Epidermal melanocyte (primary cell): ENCODE measurements at regions not wholly inside any gene's neighbourhood (a gene's known extent, or its start where the extent isn't known, plus 50 kb on each side); places are given as distances from the start of the nearest gene placed in this dataset.

Source experiments
- DNase-seq: peaks from one replicate; pipeline ENCODE4 v3.0.0; 2011; ENCODE audit warnings: low spot score; ENCODE audit not compliant: insufficient read length

DNA sequence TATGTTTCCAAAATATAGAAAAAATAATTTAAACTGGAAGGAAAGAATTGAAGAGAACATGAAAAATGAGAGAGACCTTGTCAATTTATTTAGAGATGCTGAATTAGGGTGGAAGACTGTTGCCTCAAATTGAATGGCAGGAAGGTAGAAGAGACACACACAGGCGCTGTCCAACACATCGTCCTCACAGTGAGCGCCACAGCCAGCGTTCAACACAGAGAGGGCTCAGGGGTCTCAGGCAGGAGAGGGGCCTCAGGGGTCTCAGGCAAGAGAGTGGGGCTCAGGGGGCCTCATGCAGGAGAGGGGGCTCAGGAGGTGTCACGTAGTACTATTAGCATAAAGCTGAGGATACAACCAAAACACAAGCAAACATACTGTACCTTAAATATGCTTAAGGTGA is 65.7 kb downstream of the TMEM18 start:
- DNase-seq, result no peak

DNA sequence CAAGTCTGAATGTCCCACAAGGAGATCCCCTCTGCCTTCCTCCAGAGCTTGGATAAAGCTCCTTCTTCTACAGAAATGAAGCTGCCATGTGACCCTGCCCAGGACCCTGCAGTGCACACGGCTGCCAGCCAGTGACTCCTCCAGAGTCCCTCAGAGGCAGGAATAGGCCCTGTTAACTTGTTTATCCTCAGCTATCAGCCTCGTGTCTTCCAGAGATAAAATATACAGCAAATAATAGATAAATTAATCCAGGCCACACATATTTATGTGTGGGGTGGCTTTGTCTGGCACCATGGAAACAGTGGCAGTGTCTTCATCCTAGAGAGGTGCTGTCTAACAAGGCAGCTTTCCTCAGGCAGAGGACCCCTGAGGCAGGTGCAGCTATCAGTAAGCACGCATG is 66.7 kb downstream of the TMEM18 start:
- DNase-seq, result no peak

- no peak for DNase-seq
These were observed 67.3 kb downstream of the TMEM18 start for GRCh38 chr2:609881-610280.

GRCh38 chr2:609449-609848 is 67.8 kb downstream of the TMEM18 start:
- DNase-seq, result no peak

GRCh38 chr2:608711-609110 is 68.5 kb downstream of the TMEM18 start:
- no peak for DNase-seq

DNA sequence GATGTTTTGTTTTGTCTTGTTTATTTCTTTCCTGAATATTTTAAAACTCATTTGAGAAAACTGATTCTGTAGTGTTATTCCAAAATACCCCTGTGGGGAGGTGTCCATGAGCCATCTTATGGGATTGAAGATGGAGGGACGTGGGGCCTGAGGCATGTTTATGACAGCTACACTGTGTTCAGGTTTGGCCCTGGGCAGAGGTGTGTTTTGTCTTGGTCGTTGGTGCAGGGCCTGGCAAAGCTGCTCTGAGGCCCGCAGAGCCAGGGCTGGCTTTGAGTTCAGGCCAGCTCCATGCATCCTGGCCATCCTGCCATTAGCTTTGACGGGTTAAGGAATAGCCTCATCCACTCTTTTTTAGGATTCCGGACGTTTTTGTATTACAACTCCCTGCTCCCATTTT is 68.9 kb downstream of the TMEM18 start:
- no peak for DNase-seq

- no peak for DNase-seq
These were observed 69.5 kb downstream of the TMEM18 start for GRCh38 chr2:607709-608108.

DNA sequence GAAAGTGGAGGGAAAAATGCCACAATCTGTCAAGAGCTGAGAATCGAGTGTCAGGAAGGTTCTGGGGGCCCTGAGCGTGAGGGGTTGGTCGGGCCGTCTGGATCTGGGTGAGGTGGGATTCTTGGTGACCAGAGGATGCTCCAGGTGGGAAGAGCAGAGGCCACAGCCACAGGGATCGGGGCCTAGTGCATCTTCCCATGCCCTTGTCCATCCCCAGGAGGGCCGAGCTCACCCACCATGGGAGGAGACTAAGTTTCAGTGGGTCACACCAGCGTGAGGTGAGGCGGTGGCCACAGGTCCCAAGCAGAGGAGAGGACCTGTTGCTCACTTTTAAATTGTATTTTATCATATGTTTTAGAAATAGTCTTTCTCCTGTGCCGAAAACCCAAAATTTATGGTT is 70.0 kb downstream of the TMEM18 start:
- no peak for DNase-seq

DNA sequence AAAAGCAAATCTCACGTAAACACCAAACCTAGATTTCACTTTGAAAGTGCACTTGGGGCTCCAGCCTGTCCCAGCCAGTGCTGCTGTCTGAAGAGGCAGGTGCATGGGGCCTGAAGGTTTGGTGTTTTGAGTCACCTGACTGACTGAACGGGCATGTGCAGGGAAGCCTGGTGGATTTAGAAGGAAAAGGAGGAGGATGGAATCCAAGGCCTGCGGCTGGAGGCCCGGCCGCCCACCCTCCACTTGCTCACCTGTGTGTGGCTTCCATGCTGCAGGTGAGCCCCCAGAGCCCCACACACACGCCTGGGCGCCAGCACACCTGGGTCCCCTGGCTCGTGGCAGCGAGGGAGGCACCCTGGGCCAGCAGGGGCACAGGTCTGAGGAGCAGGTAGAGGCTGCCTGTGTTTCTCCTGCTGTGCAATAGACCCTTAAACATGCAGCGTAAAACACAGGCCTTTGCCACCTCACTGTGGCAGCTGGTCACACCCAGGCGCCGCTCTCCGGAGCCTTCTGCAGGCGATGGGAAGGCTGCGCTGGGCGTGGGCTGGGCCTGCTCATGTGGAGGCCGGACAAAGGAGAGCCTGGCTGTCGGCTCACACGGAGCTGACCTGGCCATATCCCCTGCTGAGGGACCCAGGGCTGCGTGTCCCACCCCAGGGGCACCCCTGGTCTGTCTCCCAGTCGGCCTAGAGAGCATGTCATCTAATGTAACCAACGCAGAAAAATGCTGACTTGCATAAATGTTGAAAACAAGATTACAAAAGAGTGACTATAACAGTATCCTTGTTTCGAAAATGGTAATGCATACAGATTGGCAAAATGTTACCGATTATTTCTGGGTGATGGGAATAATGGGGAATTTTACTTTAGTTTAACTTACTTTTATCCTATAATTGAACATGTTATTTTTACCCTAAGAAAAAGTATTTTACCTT is 71.3 kb downstream of the TMEM18 start:
- no peak for DNase-seq

- no peak for DNase-seq
These were observed 72.2 kb downstream of the TMEM18 start for GRCh38 chr2:604854-605524.

DNA sequence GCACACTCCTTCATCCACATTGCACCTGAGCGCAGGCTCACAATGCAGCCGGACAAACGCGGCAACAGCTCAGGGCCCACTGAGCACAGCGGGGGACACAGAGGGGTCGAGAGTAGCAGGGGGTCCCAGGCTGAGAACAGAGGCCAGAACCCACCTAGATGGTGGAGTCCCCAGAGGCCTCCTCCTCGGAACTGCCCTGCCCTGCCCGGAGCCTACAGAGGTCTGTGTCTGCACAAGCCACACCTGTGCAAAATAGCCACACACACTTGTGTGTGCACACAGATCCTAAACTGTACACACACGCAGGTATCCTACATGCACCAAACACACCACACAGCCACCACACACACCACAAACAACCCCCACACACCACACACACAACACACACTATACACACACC is 72.8 kb downstream of the TMEM18 start:
- no peak for DNase-seq

GRCh38 chr2:603869-604268 is 73.3 kb downstream of the TMEM18 start:
- no peak for DNase-seq

DNA sequence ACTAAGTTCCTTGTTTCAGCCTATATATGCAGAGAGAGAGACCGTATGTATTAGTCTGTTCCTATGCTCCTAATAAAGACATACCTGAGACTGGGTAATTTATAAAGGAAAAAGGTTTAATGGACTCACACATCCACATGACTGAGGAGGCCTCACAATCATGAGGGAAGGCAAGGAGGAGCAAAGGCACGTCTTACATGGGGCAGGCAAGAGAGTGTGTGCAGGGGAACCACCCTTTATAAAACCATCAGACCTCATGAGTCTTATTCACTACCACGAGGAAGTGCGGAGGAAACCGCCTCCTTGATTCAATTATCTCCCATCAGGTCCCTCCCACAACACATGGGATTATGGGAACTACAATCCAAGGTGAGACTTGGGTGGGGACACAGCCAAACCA is 73.8 kb downstream of the TMEM18 start:
- no peak for DNase-seq

GRCh38 chr2:602571-603359 is 74.4 kb downstream of the TMEM18 start:
- DNase-seq, result no peak

- DNase-seq, result no peak
These were observed 75.3 kb downstream of the TMEM18 start for GRCh38 chr2:601806-602455.

GRCh38 chr2:601387-601698 is 75.9 kb downstream of the TMEM18 start:
- DNase-seq, result no peak

DNA sequence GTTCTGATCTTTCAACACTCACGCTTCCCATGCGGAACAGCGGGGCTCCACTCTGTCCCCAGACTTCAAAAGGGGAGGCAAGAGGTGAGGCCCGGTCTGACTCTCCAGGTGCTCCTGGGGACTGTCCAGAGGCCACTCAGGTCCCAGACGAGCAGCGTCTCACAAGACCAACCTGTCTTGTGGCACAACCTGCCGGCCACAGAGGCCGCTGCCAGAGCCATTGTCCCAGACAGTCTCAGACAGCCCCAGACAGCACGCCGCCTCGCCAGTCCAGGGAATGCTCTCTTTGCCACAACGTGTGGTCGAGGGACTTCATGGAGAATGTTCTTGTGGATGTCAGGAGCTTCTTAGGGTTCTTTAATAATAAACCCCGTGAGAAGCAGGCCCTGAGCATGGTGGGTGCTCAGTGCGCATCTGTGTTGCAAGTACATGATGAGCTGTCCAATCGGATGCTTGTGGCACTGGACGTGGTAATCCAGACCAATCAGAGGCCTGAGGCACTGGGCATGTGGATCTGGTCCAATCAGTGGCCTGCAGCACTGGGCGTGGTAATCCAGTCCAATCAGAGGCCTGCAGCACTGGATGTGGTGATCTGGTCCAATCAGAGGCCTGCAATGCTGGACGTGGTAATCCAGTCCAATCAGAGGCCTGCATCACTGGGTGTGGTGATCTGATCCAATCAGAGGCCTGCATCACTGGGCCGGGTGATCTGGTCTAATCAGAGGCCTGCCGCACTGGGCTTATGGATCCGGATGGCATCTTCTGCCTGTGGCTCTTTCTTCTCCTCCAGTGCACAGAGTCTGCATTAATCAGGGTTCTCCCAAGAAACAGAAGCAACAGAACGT is 76.4 kb downstream of the TMEM18 start:
- no peak for DNase-seq

GRCh38 chr2:599601-600000 is 77.6 kb downstream of the TMEM18 start:
- DNase-seq, result no peak

DNA sequence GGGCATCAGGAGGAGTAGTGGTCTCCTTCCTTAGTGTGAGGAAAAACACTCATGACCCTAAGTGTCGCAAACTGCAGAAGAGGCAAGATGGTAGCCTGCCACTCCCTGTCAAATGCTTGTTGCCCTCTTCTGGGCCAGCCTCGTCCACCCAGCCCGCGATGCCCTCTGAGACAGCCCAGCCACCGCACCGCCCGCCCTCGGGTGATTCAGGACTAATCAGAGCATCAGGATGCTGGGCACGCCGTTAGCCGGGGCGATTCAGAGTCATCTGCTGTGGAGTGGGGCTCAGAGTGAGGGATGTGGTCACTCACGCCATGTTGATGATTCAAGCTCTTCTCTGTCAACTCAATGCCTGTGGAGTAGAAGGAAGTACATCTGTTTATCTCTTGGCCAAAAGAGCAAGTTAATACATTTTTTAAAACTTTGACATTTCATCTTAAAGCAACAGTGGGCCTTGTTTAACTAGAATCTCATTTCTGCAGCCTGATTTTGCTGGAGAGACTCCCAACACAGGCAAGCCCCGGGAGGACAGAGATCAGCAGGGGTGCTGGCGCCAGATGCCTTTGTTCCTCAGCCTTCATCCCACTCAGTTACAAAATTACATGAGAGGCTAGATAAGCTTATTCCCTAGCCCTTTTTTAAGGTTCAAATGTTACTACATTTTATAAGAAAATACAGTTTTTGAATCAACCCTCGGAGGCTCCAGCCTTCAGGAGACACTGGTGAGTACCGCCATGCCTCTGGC is 79.0 kb downstream of the TMEM18 start:
- DNase-seq, result no peak
